SK-N-SH treated with all-trans-retinoic acid at 6 μM for 48 hours (cell line): ENCODE measurements at regions not wholly inside any gene's neighbourhood (a gene's known extent, or its start where the extent isn't known, plus 50 kb on each side); places are given as distances from the start of the nearest gene placed in this dataset.

Source experiments
- GLIS3 ChIP-seq: fragments of 250-450 bp; sonication (Bioruptor Pico); IDR thresholded peaks from 2 replicates; pipeline ENCODE4 v1.5.0; 2020; ENCODE audit warnings: mild to moderate bottlenecking, moderate library complexity
- ISL1 ChIP-seq: fragments of 250-450 bp; sonication (Bioruptor Pico); IDR thresholded peaks from 2 replicates; pipeline ENCODE4 v2.1.2; 2022; ENCODE audit warnings: mild to moderate bottlenecking, moderate library complexity
- PATZ1 ChIP-seq: fragments of 250-450 bp; sonication (Bioruptor Pico); IDR thresholded peaks from 2 replicates; pipeline ENCODE4 v1.8.0; 2020; ENCODE audit warnings: mild to moderate bottlenecking, moderate library complexity, borderline replicate concordance
- TOX ChIP-seq: fragments of 250-450 bp; sonication (Bioruptor Pico); IDR thresholded peaks from 2 replicates; pipeline ENCODE4 v1.8.0; 2021; ENCODE audit warnings: mild to moderate bottlenecking, moderate library complexity, borderline replicate concordance
- TSHZ2 ChIP-seq: fragments of 250-450 bp; sonication (Bioruptor Pico); IDR thresholded peaks from 2 replicates; pipeline ENCODE4 v1.5.0; 2020; ENCODE audit warnings: mild to moderate bottlenecking, moderate library complexity
- ZC3H10 ChIP-seq: fragments of 250-450 bp; sonication (Bioruptor Pico); IDR thresholded peaks from 2 replicates; pipeline ENCODE4 v1.5.1; 2021; ENCODE audit warnings: mild to moderate bottlenecking, moderate library complexity
- ZFP30 ChIP-seq: fragments of 450-650 bp; formaldehyde crosslinking; IDR thresholded peaks from 2 replicates; pipeline ENCODE4 v1.5.0; 2022; ENCODE audit warnings: mild to moderate bottlenecking, moderate library complexity
- ZNF70 ChIP-seq: fragments of 450-650 bp; formaldehyde crosslinking; IDR thresholded peaks from 2 replicates; pipeline ENCODE4 v1.5.0; 2020; ENCODE audit warnings: mild to moderate bottlenecking, moderate library complexity

GRCh38 chr7:17444673-17445072 lies 146.2 kb downstream of the AHR start:
- TF ChIP-seq ZFP30, result no peak
- no peak for TF ChIP-seq ISL1
- no peak for TF ChIP-seq TSHZ2
- TF ChIP-seq TOX (CRISPR knock-in tag), result no peak
- TF ChIP-seq ZNF70 (CRISPR knock-in tag), result no peak
- TF ChIP-seq GLIS3 (CRISPR knock-in tag), result no peak
- no peak for TF ChIP-seq ZC3H10 (CRISPR knock-in tag)
- TF ChIP-seq PATZ1, result no peak
